Hematopoietic multipotent progenitor cell (in vitro differentiated cells): ENCODE measurements at regions not wholly inside any gene's neighbourhood (a gene's known extent, or its start where the extent isn't known, plus 50 kb on each side); places are given as distances from the start of the nearest gene placed in this dataset.
"Not testable (repeated sequence)": the region's sequence is repeated elsewhere in the genome, so short reads cannot be mapped to it uniquely, and the experiment has no call there.

ENCODE experiments used
- DNase-seq, 3 donors: peaks; one replicate each; pipeline ENCODE4 v3.0.0-alpha.2; 2011 to 2015; ENCODE audit warnings: low read depth in 2 of 3, low spot score in 2 of 3

DNA sequence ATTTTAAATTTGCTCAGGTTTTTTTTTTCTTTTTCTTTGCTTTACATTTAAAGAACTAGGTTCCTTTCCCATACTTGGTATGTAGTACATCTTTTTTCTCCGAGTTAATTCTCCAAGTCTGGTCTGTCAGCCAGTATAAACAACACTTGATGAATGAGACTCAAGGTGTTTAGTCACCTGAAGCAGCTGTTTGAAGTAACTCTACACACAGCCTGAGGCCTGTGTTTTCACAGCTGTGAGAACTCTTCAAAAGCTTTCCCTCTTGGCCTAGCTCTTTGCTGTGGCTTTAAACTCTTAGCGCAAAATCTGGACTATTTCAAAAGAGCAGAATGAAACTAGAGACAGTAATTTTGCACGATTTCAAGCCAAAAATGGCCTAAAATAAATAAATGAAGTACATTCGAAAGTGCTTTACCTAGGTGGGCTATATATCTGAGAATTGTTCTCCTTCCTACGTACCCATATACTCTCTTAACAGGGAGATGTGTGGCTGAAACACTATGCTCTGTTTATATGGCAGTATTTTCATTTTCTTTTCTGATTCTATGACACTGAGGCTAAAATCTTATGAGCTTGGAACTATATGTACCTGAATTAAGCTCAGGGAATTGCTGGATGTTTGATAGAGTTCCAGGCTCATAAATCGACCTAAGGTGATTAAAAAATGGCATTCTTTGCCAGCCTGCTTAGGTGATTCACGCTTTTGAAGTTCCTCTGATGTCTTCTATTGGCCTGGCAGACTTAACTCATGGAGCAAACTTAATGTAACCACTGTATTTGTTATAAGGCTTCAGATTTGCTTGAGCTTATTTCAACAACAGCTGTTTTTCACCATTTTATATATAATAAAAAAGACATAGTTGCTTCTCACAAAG lies 1044.1 kb upstream of the ZEB2 start:
- DNase-seq = no peak

DNA sequence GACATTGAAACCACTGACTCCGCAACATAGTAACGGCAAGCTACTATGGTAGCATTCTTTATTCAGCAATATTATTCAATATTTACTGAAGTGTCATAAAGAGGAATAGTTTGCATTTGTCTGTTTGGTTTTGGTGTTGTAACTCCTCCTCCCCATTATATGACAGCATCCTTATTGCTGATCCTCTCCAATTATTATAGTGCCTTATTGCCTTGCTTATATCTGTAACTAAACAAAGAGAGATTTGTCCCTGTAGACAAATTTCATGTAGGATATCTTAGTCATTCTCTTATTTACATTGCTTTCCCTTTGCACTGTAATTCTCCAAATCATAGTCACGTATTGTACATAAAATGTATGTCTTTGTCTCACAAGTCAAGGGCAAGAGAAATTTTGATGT lies 1041.2 kb upstream of the ZEB2 start:
- DNase-seq = no peak

DNA sequence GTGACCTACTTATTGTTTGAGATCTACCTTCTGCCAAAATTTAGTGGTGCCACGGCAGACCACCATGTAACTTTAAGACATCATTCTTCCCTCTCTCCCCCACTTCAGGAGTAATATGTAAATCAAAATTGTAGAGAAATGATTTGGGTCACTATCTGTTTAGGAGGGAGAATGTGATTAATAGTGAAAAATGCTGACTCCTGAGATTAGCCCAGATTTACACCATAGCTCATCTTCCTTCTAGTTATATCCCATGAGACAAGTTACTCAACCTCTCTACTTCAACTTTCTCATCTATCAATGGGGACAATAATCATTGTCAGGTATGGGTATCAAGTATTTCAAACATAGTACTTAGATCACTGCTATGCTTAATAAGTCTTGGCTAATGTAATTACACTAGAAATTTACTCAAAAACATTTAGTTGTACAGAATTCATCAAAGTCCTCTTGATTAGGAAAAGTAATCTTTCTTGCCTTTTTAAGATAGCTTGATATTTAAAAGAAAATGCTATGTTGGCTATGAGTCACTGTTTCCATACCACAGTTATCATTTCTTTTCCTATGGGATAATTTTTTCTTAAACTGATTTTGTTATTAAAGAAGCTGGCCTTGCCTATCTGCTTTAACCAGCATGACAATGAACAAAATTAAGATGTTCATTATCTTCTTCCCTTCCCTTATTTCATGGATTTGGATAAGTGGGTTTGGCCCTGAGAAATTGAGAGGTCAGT lies 1038.9 kb upstream of the ZEB2 start:
- no peak for DNase-seq

DNA sequence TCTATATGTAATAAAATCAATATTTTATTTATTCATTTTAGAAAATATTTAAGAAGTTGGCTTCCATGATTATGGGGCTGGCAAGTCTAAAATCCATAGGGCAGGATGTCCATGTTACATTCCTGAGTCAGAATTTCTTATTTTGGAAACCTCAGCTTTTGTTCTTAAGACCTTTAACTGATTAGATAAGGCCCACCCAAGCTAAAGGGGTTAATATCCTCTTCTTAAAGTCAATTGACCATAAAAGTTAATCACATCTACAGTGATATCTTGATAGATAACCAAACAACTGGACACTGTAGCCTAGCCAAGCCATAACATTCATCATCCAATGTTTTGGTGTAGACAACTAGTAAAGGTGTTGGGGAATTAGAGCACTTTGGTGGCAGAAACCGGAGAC lies 1035.4 kb upstream of the ZEB2 start:
- DNase-seq = no peak

GRCh38 chr2:145551686-145552085 lies 1031.8 kb upstream of the ZEB2 start:
- DNase-seq = no peak

GRCh38 chr2:145548479-145548878 lies 1028.6 kb upstream of the ZEB2 start:
- DNase-seq = no peak

- DNase-seq = peak in 2 of 3 donors; percentile 2 to 33
Measured at GRCh38 chr2:145547620-145548019, 1027.7 kb upstream of the ZEB2 start.

DNA sequence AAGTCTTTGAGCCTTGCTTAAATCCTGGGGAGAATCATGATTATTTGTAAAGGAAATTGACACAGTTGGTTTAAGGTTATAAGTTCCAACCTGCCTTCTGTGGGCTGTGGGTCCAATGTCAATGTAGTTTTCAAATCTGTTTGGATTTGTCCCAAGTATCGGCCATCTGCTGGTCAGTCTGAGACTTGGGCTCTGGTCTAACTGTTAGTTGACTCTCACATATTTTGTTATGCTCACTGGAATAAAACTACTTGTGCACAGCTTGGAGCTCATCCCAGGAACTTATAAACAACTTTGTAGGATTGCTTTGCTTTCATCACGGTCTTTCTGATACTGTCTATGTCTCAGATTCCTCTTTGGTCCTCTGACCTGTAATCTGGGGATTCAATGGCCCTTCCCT lies 1026.2 kb upstream of the ZEB2 start:
- DNase-seq = no peak

DNA sequence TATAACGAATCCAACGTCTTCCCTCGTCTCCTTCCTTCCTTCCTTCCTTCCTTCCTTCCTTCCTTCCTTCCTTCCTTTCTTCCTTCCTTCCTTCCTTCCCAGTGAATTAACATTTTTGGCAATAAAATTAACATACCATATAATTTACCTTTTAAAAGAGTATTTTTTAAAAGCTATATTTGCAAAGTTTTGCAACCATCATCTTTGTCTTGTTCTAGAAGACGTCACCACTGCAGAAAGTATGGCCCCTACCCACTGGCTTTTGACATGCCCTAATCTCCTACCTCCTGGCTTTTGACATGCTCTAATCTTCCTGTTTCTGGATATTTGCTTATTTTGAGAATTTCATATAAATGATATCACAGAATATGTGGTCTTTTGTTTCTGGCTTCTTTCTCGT lies 1023.9 kb upstream of the ZEB2 start:
- DNase-seq = no peak

DNA sequence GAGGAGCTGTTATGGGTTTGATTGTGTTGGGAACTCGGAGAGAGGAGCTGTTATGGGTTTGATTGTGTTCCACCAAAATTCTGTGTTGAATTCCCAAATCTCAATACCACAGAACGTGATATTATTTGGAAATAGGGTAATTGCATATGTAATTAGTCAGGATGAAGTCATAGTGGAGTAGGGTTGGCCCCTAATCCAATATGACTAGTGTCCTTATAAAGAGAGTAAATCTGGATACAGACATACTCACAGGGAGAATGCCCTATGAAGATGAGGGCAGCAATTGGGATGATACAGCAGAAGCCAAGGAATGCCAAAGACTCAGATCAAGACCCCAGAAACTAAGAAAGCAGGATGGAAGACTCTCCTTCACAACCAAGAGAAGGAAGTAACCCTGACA lies 1023.2 kb upstream of the ZEB2 start:
- no peak for DNase-seq

GRCh38 chr2:145541028-145541427 lies 1021.1 kb upstream of the ZEB2 start:
- no peak for DNase-seq

- no peak for DNase-seq
Measured at GRCh38 chr2:145538661-145539350, 1018.9 kb upstream of the ZEB2 start.

DNA sequence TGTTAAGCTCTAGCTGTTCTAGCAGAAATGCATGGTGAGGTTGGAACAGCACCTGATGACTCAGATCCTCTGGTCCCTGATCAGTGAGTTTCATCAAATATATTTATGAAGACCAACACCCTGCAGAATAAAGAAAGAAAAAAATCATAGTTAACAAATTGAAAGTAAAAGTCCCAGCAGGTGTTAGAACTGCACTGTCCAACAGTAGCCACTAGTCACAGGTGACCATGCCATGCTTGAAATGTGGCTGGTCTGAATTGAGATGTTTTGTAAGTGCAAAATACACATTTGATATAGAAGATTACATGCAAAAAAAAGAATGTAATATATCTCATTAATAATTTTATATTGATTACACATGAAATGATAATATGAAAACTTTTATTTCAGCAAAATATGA lies 1010.7 kb upstream of the ZEB2 start:
- DNase-seq = no peak

- no peak for DNase-seq
Measured at GRCh38 chr2:145524836-145525235, 1004.9 kb upstream of the ZEB2 start.

- no peak for DNase-seq
Measured at GRCh38 chr2:145524303-145524702, 1004.4 kb upstream of the ZEB2 start.

DNA sequence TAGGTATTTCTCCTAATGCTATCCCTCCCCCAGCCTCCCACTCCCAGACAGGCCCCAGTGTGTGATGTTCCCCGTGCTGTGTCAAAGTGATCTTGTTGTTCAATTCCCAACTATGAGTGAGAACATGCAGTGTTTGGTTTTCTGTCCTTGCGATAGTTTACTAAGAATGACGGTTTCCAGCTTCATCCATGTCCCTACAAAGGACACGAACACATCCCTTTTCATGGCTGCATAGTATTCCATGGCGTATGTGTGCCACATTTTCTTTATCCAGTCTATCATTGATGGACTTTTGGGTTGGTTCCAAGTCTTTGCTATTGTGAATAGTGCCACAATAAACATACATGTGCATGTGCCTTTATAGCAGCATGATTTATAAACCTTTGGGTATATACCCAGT lies 999.3 kb upstream of the ZEB2 start:
- DNase-seq = not testable (repeated sequence)

DNA sequence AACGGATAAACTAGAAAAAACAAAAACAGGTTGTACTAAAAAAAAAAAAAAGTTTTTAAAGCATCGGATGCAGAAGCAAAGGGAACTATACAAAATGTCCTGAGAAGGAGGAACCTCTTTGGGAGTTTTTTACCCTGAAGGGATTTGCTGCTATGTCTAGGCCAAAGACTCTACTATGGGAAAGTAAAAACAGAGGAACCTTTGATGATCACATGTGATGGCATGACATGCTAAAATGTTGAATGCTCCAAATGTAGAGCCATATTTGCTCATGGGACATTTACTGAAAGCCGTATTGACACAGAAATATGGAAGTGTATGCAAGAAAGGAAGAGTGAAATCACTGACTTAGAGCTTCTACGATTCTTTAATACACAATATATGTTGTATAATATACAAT lies 992.0 kb upstream of the ZEB2 start:
- DNase-seq = no peak

DNA sequence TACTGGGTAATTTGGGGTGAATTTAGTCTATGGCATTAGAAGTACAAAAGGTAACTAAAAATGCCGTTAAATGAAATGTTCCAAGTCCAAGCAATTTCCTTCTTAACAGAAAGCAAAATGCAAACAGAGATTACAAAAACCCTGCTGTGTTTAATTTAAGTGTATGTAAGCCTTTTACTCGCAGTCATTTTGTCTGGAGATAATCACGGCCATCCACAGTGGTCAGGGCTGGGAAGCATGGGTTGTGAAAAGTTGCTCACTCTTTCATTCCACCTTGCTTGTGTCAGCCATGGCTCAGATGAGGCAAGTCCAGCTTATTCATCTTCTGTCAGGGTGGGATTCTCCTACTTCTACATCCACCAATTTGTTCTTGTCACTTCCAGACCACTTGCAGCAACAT lies 983.6 kb upstream of the ZEB2 start:
- no peak for DNase-seq

- no peak for DNase-seq
Measured at GRCh38 chr2:145501920-145502319, 982.0 kb upstream of the ZEB2 start.

GRCh38 chr2:145495590-145495989 lies 975.7 kb upstream of the ZEB2 start:
- DNase-seq = no peak

- no peak for DNase-seq
Measured at GRCh38 chr2:145494441-145494840, 974.5 kb upstream of the ZEB2 start.

DNA sequence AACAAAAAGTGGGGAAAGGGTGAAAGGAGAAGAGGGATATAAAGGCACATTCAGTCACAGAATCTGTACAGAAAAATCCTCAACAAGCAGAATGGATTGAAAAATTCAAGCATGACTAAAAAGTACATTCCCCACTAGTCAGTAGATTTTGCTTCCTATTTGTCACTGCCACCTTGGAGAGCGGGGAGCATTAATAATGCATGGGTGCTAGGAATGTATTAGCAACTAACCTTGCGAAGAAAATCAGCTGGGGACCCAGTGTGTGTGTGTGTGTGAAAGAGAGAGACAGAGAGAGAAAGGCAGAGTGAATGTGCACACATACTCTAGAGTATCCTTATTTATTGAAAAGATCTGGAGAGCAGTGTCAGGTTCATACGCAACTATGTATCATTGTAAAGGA lies 968.7 kb upstream of the ZEB2 start:
- no peak for DNase-seq
